GM21390 (cell line): ENCODE measurements at regions not wholly inside any gene's neighbourhood (a gene's known extent, or its start where the extent isn't known, plus 50 kb on each side); places are given as distances from the start of the nearest gene placed in this dataset.
"Not testable (repeated sequence)": the region's sequence is repeated elsewhere in the genome, so short reads cannot be mapped to it uniquely, and the experiment has no call there.

Experiments used
- ATAC-seq: cut with Tn5 transposase; IDR thresholded peaks from one replicate; pipeline ENCODE4 v1.9.1; 2021; ENCODE audit not compliant: unreplicated experiment

DNA sequence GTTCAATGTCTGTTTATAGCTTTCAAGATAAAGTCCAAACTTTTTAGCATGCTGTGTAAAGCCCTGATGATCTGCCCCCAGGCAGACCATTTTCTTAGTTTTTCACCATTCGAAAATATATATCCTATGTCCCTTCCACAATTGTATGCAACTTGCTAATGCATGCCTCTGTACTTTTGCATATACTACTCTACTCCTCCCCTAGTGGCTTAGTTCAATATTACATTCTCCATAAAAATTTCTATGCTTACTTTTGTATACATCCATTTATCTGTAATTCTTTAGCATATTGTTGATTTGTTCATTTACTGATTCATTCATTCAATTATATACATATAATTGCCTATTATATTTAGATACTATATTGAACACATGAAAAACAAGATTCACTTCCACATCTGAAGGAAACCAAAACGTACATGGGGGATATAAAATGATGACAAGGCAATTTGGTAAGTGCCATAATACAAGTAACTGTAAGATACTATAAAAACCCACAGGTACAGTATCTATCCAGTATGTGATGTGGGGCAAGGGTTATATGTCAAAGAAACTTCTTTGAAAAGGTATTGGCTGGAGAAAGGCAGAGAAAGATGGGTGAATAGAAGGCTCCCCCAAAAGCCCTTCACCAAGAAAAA is 902.5 kb downstream of the FAM133A start:
- ATAC-seq: no peak

DNA sequence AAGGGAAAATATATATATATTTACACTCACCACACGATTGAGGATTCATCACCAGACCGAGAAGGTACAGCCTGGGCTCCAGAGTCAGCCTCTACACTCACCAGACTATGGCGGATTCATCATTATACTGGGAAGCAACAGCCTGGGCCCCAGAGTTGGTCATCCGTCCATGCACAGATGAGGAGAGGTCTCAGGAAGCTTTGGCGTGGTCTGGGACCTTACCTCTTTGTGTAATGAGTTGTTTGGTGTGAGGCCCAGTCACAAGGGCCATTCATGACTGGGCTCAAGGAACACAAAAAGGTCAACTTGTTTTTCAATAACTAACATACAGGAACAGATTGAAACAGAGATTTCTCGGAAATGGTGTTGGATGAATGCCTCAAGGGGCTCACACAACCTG is 926.1 kb downstream of the FAM133A start:
- ATAC-seq: no peak

DNA sequence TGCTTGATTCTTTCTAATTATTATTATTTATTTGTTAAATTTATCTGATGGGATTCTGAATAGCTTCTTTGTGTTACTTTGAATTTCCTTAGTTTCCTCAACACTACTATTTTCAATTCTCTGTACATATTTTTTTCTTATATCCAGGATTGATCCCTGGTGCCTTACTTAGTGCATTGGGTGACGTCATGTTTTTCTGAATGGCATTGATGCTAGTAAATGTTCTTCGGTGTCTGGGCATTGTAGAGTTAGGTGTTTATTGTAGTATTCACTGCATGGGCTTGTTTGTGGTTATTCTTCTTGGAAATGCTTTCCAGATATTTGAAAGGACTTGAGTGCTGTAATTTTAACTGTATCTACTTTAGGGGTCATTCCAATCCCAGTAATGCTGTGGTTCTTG is 938.1 kb downstream of the FAM133A start:
- ATAC-seq: no peak

- no peak for ATAC-seq
Measured at GRCh38 chrX:94633237-94633636, 959.2 kb downstream of the FAM133A start.

GRCh38 chrX:94635003-94635402 is 961.0 kb downstream of the FAM133A start:
- no peak for ATAC-seq

DNA sequence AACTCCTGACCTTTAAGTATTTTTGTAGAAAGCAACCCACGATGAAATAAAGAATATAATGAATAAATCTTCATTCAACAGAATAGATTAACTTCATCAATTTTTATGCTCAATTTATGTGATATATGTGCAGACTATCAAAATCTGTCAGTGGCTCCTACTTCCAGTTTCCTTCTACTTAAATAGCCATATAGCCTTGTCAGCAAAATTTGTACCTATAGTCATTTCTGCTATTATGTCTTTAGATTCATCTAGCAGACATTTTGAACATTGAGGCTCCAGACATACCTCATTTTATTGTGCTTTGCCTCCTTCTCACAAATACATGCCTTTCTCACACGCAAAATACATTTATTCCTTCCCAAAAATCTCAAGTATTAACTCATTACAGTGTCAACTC is 971.7 kb downstream of the FAM133A start:
- no peak for ATAC-seq

GRCh38 chrX:94655180-94655579 is 981.2 kb downstream of the FAM133A start:
- no peak for ATAC-seq

DNA sequence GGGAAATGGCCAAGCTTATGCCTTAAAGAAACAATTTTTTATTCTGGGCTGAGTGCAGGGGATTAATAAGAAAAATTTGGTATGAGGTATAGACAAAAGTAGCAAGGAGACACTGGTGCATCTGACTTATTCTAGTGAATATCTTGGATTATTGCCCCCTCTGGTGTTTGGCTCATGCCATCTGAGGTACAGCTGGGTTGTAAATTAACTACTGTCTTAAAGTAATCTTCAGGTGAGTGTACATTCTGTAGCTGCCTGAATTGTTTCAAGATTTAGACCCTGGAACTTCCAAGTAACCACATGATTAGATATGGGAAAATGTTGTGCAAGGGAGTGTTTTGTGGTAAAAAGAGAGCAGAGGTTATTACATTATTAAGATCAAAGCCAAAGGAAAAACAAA is 988.7 kb downstream of the FAM133A start:
- no peak for ATAC-seq

- no peak for ATAC-seq
Measured at GRCh38 chrX:94676285-94676684, 1002.3 kb downstream of the FAM133A start.

DNA sequence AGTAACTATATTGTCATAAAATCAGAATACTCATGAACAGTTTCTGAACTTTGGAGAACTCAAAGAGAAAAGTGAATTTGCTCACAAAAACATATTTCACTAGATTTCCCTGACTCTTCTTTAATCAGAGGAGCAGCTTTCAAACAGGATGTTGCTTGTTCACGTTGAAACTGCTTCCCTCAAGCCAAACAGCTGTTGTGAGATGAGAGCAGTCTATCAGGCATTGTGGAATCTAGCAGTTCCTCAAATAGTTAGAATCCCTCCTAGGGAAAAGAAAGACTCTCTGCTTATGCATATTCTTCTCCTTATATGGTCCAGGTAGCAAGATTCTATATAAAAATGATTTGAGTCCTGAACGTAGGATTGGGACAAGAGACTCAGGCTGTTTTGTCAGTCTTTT is 1012.1 kb downstream of the FAM133A start:
- ATAC-seq: no peak

- ATAC-seq: no peak
Measured at GRCh38 chrX:94695910-94696309, 1021.9 kb downstream of the FAM133A start.

- ATAC-seq: not testable (repeated sequence)
Measured at GRCh38 chrX:94704348-94705256, 1030.6 kb downstream of the FAM133A start.

- no peak for ATAC-seq
Measured at GRCh38 chrX:94721386-94721785, 1047.4 kb downstream of the FAM133A start.

DNA sequence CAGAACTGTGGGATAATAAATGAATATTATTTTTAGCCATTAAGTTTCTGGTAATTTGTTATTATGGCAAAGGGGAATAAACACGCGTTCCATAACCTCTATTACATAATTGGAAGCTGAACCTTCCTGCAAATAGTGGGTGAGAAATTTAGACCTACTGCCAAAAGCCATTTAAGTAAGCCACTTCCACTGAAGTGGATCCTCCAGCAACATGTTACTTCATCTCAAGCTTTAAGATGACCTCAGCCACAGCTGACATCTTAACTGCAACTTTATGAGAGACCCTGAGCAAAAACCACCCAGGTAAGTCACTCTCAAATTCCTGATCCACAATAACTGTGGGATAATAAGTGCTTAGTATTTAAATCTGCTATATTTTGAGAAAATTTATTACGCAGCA is 1048.6 kb downstream of the FAM133A start:
- no peak for ATAC-seq

GRCh38 chrX:94742772-94743171 is 1068.8 kb downstream of the FAM133A start:
- ATAC-seq: no peak

GRCh38 chrX:94743478-94743877 is 1069.5 kb downstream of the FAM133A start:
- no peak for ATAC-seq

DNA sequence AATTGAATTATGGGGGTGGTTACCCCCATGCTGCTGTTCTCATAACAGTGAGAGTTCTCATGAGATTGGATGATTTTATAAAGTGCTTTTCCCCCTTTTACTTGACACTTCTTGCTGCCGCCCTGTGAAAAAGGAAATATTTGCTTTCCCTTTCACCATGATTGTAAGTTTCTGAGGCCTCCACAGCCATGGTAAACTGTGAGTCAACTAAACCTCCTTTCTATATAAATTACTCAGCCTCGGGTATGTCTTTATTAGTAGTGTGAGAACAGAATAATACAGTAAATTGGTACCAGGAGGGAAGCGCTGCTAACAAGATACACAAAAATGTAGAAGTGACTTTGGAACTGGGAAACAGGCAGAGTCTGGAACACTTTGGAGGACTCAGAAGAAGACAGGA is 1070.8 kb downstream of the FAM133A start:
- ATAC-seq: no peak

DNA sequence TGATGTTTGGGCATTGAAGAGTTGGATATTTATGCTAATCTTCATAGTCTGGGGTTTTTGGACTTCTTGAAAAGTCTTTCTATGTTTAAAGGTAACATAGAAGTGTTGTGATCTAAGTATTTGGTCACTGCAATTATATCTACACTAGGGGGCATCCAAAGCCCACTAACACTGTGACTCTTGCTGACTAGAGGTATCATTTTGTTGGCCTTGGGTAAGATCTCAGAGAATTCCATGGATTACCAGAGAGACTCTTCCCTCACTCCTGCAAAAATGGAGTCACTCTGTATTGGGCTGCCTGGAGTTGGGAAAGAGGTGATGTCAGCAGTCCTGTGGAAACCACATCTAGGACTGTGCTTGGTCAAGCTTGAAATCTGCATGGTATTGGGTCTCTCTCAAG is 1077.6 kb downstream of the FAM133A start:
- ATAC-seq: no peak

GRCh38 chrX:94752434-94753169 is 1078.6 kb downstream of the FAM133A start:
- ATAC-seq: no peak

- no peak for ATAC-seq
Measured at GRCh38 chrX:94758130-94758529, 1084.1 kb downstream of the FAM133A start.

- no peak for ATAC-seq
Measured at GRCh38 chrX:94775640-94776039, 1101.6 kb downstream of the FAM133A start.

GRCh38 chrX:94813541-94813940 is 1139.5 kb downstream of the FAM133A start:
- ATAC-seq: no peak
